ENCODE measurements at regions not wholly inside any gene's neighbourhood (a gene's known extent, or its start where the extent isn't known, plus 50 kb on each side); places are given as distances from the start of the nearest gene placed in this dataset.
A peak's percentile ranks its signal among the peaks of the same experiment; 100 is the strongest.

DNA sequence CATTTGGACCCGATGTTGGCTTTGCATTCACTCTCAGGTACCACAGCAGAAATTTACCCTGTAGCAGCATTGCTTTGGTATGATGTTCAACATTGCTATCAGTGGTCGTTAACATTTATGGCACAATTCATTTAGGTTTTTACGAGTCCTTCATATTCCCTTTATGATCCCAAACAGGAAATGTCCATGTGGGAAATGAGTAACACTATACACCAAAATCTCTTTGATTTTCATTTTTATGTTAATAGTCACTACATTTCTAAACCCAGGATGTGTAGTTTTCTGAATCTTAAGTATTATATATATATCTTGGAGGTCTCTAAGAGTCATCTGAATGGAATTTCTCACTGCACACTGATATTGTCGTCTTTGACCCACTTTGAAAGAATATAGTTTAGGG, 78.5 kb upstream of the RBMS3 start:
- Histone ChIP-seq H2AFZ (ENCODE audit: control insufficient read depth, low read length) (no peak overlapping the region), H3K4me2 (ENCODE audit: control insufficient read depth, extremely low read depth, insufficient read depth, low read depth, low read length) (no peak overlapping the region), H3K4me3 (ENCODE audit: control insufficient read depth in 2 of 3, extremely low read depth in 1 of 3, insufficient read depth in 2 of 3, low read depth in 1 of 3, low read length in 3 of 3) (no peak overlapping the region), H3K9me1 (ENCODE audit: control insufficient read depth, extremely low read depth, insufficient read depth, low read length) (no peaks in the 10 kb centered on the region), H3K4me1 (ENCODE audit: control insufficient read depth, extremely low read depth, insufficient read depth, low read length) (peaks cover 8% of the 10 kb centered on the region), H3K36me3 (ENCODE audit: control insufficient read depth in 2 of 2, extremely low read depth in 1 of 2, insufficient read depth in 2 of 2, low read length in 2 of 2) (no peaks in the 10 kb centered on the region), H4K20me1 (ENCODE audit: control insufficient read depth, extremely low read depth, insufficient read depth, low read length) (no peaks in the 10 kb centered on the region), H3K27me3 (ENCODE audit: control insufficient read depth, extremely low read depth, insufficient read depth, low read length) (no peaks in the 10 kb centered on the region), H3K9ac (ENCODE audit: control insufficient read depth, extremely low read depth, insufficient read depth, low read length) (no peak overlapping the region), H3K27ac (ENCODE audit: control insufficient read depth, insufficient read depth, low read length) (no peak overlapping the region), H3K9me3 (ENCODE audit: control insufficient read depth, low read depth, low read length) (no peaks in the 10 kb centered on the region), H3K79me2 (ENCODE audit: control insufficient read depth, insufficient read depth, low read length) (no peaks in the 10 kb centered on the region)
- TF ChIP-seq EZH2 (IDR thresholded peaks at IDR 0.05; ENCODE audit: low read length): no peak
- TF ChIP-seq, protein P1, sequence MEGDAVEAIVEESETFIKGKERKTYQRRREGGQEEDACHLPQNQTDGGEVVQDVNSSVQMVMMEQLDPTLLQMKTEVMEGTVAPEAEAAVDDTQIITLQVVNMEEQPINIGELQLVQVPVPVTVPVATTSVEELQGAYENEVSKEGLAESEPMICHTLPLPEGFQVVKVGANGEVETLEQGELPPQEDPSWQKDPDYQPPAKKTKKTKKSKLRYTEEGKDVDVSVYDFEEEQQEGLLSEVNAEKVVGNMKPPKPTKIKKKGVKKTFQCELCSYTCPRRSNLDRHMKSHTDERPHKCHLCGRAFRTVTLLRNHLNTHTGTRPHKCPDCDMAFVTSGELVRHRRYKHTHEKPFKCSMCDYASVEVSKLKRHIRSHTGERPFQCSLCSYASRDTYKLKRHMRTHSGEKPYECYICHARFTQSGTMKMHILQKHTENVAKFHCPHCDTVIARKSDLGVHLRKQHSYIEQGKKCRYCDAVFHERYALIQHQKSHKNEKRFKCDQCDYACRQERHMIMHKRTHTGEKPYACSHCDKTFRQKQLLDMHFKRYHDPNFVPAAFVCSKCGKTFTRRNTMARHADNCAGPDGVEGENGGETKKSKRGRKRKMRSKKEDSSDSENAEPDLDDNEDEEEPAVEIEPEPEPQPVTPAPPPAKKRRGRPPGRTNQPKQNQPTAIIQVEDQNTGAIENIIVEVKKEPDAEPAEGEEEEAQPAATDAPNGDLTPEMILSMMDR (optimal IDR thresholded peaks at IDR 0.05 in 1 of 3, IDR thresholded peaks at IDR 0.05 in 1 of 3, conservative IDR thresholded peaks at IDR 0.05 in 1 of 3; ENCODE audit: extremely low read depth in 1 of 3, insufficient read depth in 2 of 3, low read length in 3 of 3): no peak
- FAIRE-seq (peak; percentile 76), DNase-seq (ENCODE audit: low read depth, low spot score) (no peak)
- dilution Hi-C loops (cut with MboI; ENCODE audit: extremely low pct_ligation_motif_present, low sequenced_read_pairs): no loop called here

DNA sequence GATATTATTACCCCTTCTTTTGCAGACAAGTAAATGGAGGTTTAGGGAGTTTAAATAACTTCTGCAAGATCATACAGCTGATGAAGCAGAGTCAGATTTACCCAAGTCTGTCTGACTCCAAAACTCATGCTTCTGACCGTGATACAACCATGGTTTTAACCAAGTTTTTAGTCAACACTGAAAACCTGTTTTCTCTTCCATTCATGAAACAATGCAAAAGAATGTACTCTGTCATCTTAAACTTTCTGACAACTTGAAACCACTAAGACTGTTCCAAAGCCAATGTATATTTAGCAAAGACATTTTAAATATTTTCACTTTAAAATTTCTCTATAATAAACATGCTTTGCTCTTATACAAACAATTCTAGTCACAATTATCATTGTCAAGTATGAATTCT, 77.0 kb upstream of the RBMS3 start:
- H3K27me3 ChIP-seq (ENCODE audit: control insufficient read depth, extremely low read depth, insufficient read depth, low read length): no peaks in the 10 kb centered on the region
- FAIRE-seq: no peak
- DNase-seq (ENCODE audit: low read depth, low spot score): no peak
- H3K4me1 ChIP-seq (ENCODE audit: control insufficient read depth, extremely low read depth, insufficient read depth, low read length): peaks cover 8% of the 10 kb centered on the region
- H3K36me3 ChIP-seq (ENCODE audit: control insufficient read depth in 2 of 2, extremely low read depth in 1 of 2, insufficient read depth in 2 of 2, low read length in 2 of 2): no peaks in the 10 kb centered on the region
- TF ChIP-seq, protein P1 (optimal IDR thresholded peaks at IDR 0.05 in 1 of 3, IDR thresholded peaks at IDR 0.05 in 1 of 3, conservative IDR thresholded peaks at IDR 0.05 in 1 of 3; ENCODE audit: extremely low read depth in 1 of 3, insufficient read depth in 2 of 3, low read length in 3 of 3): no peak
- TF ChIP-seq EZH2 (IDR thresholded peaks at IDR 0.05; ENCODE audit: low read length): no peak
- no peaks in the 10 kb centered on the region for H3K79me2 ChIP-seq (ENCODE audit: control insufficient read depth, insufficient read depth, low read length)
- H3K9me3 ChIP-seq (ENCODE audit: control insufficient read depth, low read depth, low read length): no peaks in the 10 kb centered on the region
- dilution Hi-C loops (cut with MboI; ENCODE audit: extremely low pct_ligation_motif_present, low sequenced_read_pairs): no loop called here
- H2AFZ ChIP-seq (ENCODE audit: control insufficient read depth, low read length): no peak overlapping the region
- no peaks in the 10 kb centered on the region for H4K20me1 ChIP-seq (ENCODE audit: control insufficient read depth, extremely low read depth, insufficient read depth, low read length)
- H3K9ac ChIP-seq (ENCODE audit: control insufficient read depth, extremely low read depth, insufficient read depth, low read length): no peak overlapping the region
- no peak overlapping the region for H3K4me3 ChIP-seq (ENCODE audit: control insufficient read depth in 2 of 3, extremely low read depth in 1 of 3, insufficient read depth in 2 of 3, low read depth in 1 of 3, low read length in 3 of 3)
- no peaks in the 10 kb centered on the region for H3K9me1 ChIP-seq (ENCODE audit: control insufficient read depth, extremely low read depth, insufficient read depth, low read length)
- no peak overlapping the region for H3K27ac ChIP-seq (ENCODE audit: control insufficient read depth, insufficient read depth, low read length)
- no peak overlapping the region for H3K4me2 ChIP-seq (ENCODE audit: control insufficient read depth, extremely low read depth, insufficient read depth, low read depth, low read length)

Measured in keratinocyte (primary cell).